Mucosa of gallbladder (tissue), 1 donor: ENCODE measurements at regions not wholly inside any gene's neighbourhood (a gene's known extent, or its start where the extent isn't known, plus 50 kb on each side); places are given as distances from the start of the nearest gene placed in this dataset.

Experiments used
- DNase-seq: peaks from one replicate; pipeline ENCODE4 v3.0.0-alpha.2; 2020; ENCODE audit warnings: low spot score
- donor health status: DM: no; HTN: no; CAD: no.

- DNase-seq = no peak
These were observed 64.3 kb upstream of the RNU6ATAC start for GRCh38 chr9:134228649-134229048.

- DNase-seq = no peak
These were observed 65.2 kb upstream of the RNU6ATAC start for GRCh38 chr9:134229466-134230091.

GRCh38 chr9:134230092-134230941 is 66.0 kb upstream of the RNU6ATAC start:
- DNase-seq = no peak

DNA sequence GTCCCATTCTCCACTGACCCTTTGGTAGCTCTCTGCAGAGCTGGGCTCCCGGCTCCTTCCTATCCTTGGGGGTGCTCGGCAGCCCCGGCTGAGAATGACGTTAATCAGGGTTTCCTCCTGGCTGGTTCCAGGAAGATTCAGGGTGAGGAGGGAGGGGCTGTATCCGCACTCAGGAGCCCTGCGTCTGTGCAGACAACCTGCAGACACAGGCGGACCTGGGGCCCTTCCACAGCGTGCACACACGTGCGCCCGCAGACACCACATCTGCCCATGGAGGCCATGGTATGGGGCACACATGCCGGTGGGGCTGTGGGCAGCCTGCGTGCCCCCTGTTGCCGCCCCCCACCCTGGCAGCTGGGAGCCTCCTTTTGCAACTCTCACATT is 66.6 kb upstream of the RNU6ATAC start:
- no peak for DNase-seq

GRCh38 chr9:134231330-134231745 is 67.0 kb upstream of the RNU6ATAC start:
- no peak for DNase-seq

DNA sequence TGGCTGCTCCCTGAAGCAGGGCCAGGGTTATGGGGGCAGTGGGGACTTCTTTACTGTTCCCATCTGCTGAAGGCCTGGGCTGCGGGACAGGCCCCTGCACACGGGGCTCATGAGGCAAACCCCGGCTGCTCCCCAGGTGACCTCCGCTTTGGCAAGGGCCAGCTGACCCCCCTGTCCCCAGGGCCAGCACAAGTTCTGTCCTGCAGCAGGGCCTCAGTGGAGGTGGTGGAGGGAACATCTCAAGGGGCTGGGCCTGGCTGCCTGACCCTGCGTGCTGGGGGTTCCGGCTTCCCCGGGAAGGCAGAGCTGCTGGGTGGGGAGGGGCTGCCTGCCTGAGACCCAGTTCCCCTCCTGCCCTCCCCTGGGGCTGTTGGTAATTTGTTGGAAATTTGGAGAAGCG is 67.4 kb upstream of the RNU6ATAC start:
- no peak for DNase-seq

DNA sequence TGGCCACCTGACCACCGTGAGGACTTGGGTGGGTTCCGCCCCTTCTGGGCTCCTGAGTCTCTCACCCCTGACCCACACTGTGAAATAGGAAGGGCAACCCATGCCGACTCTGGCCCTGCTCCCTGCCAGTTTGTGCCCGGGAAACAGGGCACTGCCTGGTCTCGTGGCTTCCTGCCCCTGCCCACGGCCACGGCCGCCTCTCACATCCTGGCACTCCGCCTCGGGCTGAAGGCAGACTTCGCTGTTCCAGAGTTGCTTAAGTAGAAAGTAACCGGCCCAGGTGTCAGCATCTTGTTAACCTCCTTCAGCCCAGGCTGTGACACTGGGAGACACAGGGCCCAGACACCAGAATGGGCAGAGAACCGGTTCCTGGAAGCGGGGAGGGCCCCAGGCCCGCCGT is 68.7 kb upstream of the RNU6ATAC start:
- DNase-seq = no peak

- DNase-seq = no peak
These were observed 69.8 kb upstream of the RNU6ATAC start for GRCh38 chr9:134234001-134234660.

- no peak for DNase-seq
These were observed 70.5 kb upstream of the RNU6ATAC start for GRCh38 chr9:134234687-134235359.

DNA sequence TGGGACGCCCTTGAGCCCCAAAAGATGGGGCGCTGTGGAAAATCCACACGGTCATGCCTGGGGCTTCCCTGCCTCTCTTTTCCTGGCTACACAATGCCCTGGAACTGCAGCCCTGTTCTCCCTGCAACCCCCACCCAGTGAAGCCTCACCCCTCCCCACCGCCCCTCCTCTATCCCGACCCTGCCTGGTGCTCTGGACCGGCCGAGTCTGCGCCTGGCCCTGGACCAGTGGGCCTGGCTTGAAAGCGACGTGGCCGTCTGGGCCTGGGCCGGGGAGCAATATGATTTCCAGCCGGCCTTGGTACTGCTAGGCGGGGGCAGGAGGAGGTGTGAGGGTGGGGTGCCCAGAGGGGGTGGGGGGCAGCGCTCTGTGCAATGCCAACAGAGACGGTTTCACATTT is 71.0 kb upstream of the RNU6ATAC start:
- no peak for DNase-seq

DNA sequence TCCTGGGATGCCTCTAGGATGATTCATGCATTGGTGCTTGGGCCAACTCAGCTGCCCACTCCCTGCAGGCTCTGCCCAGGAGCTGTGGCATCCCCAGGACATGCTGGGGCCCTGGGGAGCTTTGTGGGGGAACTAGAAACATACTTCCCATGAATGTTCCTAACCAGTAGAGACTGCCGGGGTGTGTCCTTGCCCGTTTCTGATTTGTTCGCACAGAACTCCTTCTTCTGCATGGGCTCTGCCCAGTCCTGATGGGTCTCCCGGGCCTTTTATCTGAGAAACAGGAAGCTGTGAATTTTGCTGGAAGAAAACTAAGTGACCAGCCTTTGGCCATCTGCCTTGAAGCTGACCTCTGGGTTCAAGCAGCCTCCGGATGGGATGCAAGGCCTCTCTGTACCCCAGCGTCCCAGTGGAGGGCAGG is 71.6 kb upstream of the RNU6ATAC start:
- DNase-seq = no peak

DNA sequence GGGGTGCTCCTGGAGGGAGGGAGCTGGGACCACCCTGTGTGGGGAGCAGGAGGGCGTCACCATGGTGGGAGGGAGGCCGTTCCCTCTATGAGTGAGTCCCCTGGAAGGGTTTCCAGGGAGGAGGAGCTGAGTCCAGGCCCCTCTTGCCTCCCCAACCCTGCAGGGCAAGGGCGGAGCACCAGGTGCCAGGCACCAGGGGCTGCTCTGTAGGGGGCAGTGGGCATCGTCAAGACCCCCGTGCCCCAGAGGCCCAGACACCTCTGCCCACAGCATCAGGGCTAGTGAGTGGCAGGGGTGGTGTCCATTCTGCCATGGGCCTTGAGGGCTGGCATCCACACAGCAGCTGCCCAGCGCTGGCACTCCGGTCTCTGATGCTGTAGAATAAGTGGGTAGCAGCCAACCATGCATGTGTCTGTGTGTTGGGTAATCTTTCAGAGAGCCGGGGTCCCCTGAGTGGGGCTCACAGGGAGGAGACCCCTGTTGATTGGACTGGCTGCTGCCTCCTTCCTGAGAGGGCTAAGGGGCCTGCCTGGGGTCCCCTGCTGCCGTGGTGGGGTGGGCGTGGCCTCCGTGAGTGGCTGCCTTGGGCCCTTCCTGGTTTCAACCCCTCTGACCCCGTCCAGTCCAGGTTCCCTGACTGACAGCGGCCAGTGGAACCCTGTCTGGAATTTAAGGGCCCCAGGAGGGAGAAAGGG is 72.7 kb upstream of the RNU6ATAC start:
- no peak for DNase-seq

DNA sequence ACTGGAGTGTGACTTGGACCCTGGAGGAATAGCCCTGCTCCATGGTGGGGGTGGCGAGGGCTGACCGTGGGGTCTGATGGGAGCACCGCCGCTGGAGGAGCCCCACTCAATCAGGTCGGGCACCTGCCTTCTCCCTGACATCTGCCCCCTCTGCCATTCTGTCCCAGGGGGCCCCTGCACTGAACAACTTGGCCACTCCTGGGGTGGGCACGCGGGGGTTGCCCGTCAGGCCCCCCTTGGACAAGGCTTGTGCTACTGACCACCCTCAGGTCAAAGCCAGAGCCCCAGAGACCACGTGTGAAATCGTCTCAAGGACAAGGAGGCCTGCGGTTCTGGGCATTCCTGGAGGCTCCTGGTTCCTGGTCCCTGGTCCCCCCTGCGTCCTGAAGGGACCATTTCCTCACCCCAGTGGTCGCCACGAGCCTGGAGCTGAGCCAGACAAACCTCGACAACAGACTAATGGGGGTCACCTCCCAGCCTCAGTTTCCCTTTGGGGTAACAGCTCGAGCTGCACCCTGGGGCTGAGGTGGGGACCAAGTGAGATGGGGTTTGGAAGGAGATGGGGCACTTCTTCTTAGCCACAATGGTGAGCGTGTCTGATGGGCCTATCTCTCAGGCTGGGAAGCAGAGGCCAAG is 73.4 kb upstream of the RNU6ATAC start:
- DNase-seq = no peak

DNA sequence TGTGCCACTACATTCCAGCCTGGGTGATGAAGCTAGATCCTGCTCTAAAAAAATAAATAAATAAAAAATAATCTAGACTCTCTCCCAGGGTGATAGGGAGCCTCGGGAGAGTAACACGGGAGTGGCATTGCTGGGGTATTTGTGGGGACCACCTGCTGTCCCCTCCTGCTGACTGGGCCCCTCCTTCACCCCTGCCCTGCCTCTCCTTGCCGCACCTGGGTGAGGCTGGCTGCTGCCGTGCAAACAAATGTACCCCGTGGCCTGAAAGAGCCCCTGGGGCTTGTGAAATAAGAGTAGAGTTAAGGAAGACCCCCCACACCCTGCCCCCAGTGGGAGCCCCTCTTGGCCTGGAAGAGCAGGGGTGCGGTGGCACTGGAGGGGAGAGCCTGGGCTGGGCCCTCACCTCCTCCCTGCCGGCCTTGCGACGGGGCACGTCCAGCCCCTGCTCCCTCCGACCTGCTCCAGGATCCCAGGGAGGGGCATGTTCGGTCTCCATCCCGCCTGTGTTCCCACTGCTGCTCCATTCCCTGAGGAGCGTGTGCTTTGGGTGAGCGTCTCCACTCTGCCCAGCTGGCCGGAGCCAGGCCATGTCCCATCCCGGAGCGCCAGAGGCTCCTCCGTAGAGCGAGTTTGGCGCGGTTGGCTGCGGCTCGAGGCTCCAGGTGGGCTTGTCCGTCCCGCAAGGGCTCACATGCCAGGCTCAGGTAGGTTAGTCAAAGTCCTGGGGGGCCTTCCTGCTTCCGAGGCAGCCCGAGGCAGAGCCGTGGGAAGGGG is 75.0 kb upstream of the RNU6ATAC start:
- DNase-seq = no peak

DNA sequence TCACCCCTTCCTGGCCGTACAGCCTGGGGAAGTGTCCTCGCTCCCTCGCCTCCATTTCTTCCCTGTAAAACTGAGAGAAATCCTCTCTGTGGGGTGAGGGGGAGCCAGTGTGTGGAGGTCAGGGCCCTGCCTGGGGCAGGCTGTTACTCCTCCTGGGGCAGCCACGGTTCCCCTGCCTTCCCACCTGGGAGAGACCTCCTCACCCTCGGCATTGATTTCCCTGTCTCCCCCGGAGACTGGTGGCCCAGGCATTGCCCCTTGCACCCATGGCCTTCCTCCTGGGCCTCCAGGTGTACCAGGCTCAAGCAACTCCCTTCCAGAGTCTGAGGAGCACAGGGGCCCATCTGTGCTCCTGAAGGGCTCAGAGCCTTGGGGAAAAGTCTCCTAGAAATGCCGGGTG is 75.6 kb upstream of the RNU6ATAC start:
- no peak for DNase-seq

- no peak for DNase-seq
These were observed 76.0 kb upstream of the RNU6ATAC start for GRCh38 chr9:134240361-134240760.

DNA sequence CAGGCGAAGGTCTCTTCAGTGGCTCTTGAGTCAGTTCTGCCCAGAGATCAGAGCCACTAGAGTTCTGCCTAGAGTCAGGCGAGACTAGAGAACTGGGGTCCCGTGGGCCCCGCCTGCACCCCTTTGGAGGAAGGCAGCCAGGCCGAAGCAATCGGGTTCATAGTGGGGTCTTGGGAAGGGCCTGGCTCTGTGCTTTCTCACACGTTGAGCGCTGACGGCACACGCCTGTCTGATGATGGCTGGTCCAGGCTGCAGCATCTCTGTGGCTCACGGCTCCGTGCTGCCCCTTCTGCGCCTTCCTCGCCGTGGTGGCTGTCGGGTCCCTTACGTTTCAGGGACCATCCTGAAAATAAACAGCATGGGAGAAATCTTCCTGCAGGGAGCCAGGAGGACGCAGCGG is 78.3 kb upstream of the RNU6ATAC start:
- DNase-seq = no peak

DNA sequence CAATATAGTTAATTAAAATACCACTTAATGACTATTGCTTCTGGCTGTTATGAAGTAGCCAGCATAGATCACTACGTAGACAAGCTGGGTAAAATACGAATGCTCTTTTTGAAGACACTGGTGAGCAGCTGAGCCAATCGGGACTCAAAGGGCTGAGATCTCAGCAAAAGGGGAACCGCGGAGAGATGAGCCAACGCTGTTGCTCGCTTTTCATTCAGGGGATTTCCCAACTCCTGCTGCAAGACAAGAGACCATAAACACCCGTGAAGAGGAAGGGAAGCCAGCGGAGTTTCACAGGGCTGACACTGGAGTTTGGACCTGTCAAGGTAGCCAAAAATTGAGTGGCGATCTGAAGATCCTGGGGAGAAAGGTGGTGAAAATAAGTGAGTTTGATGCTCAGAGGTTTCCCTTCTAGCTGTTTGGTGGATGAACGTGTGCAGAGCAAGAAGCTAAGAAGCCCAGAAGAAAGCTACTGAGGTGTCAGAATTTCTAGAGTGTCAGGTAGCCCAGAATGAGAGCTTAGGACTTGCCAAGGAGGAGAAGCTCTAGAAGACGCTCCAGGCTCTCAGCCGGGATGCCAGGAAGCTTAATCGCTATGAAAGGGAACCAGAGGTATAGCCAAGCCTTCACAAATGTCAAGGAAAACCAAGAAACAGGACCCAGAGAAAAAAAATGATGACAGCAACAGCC is 79.6 kb upstream of the RNU6ATAC start:
- DNase-seq = peak; percentile 41

DNA sequence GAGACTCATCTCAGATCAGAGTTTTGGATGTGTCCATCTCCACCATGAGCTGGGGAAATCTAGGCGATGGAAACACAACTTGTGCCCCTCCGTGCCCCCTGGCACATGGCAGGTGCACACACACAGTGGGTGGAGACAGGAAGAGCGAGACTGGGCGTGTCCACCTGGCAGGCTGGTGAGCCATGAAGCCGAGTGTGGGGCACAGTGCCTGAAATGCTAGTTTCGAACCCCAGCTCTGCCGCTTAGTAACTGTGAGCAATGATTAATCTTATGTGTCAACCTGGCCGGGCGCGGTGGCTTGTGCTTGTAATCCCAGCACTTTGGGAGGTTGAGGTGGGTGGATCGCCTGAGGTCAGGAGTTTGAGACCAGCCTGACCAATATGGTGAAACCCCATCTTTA is 80.8 kb upstream of the RNU6ATAC start:
- DNase-seq = no peak
